Stimulated activated CD8-positive, alpha-beta memory T cell treated with anti-CD3 and anti-CD28 coated beads, Interleukin-4, amount 100 ng/mL, for 48 hours (primary cell): ENCODE measurements at regions not wholly inside any gene's neighbourhood (a gene's known extent, or its start where the extent isn't known, plus 50 kb on each side); places are given as distances from the start of the nearest gene placed in this dataset.
A peak's percentile ranks its signal among the peaks of the same experiment; 100 is the strongest.

Experiments used
- DNase-seq: peaks from one replicate; pipeline ENCODE4 v3.0.0-alpha.2; 2020

- DNase-seq, result no peak
Observed at GRCh38 chr12:76611533-76611932, 52.0 kb upstream of the OSBPL8 start.

GRCh38 chr12:76614364-76614763, 54.8 kb upstream of the OSBPL8 start:
- DNase-seq, result no peak

GRCh38 chr12:76618031-76618430, 58.5 kb upstream of the OSBPL8 start:
- no peak for DNase-seq

- DNase-seq, result peak; percentile 78
Observed at GRCh38 chr12:76621582-76622024, 62.0 kb upstream of the OSBPL8 start.

GRCh38 chr12:76622351-76622750, 62.8 kb upstream of the OSBPL8 start:
- no peak for DNase-seq

- DNase-seq, result no peak
Observed at GRCh38 chr12:76622915-76623314, 63.3 kb upstream of the OSBPL8 start.

GRCh38 chr12:76623931-76624330, 64.4 kb upstream of the OSBPL8 start:
- no peak for DNase-seq

- DNase-seq, result no peak
Observed at GRCh38 chr12:76627346-76628135, 68.0 kb upstream of the OSBPL8 start.

GRCh38 chr12:76628745-76629144, 69.2 kb upstream of the OSBPL8 start:
- no peak for DNase-seq

- no peak for DNase-seq
Observed at GRCh38 chr12:76631741-76632140, 72.2 kb upstream of the OSBPL8 start.

- no peak for DNase-seq
Observed at GRCh38 chr12:76633415-76633814, 73.8 kb upstream of the OSBPL8 start.

GRCh38 chr12:76634133-76634532, 74.6 kb upstream of the OSBPL8 start:
- DNase-seq, result no peak

GRCh38 chr12:76636121-76636692, 76.6 kb upstream of the OSBPL8 start:
- no peak for DNase-seq

GRCh38 chr12:76637807-76638206, 78.2 kb upstream of the OSBPL8 start:
- DNase-seq, result no peak

GRCh38 chr12:76639646-76640045, 80.1 kb upstream of the OSBPL8 start:
- no peak for DNase-seq

- no peak for DNase-seq
Observed at GRCh38 chr12:76641073-76641472, 81.5 kb upstream of the OSBPL8 start.

GRCh38 chr12:76641961-76642360, 82.4 kb upstream of the OSBPL8 start:
- DNase-seq, result no peak

GRCh38 chr12:76643438-76643837, 83.9 kb upstream of the OSBPL8 start:
- no peak for DNase-seq

- no peak for DNase-seq
Observed at GRCh38 chr12:76644950-76645349, 85.4 kb upstream of the OSBPL8 start.

- no peak for DNase-seq
Observed at GRCh38 chr12:76645934-76646333, 86.4 kb upstream of the OSBPL8 start.

- no peak for DNase-seq
Observed at GRCh38 chr12:76646366-76646765, 86.8 kb upstream of the OSBPL8 start.

GRCh38 chr12:76649099-76649498, 89.5 kb upstream of the OSBPL8 start:
- no peak for DNase-seq

GRCh38 chr12:76652402-76652801, 92.8 kb upstream of the OSBPL8 start:
- no peak for DNase-seq

- DNase-seq, result no peak
Observed at GRCh38 chr12:76653342-76653741, 93.8 kb upstream of the OSBPL8 start.

- no peak for DNase-seq
Observed at GRCh38 chr12:76664731-76665130, 99.2 kb upstream of the ZDHHC17 start.
